Body of pancreas (tissue), 4 donors: ENCODE measurements at regions not wholly inside any gene's neighbourhood (a gene's known extent, or its start where the extent isn't known, plus 50 kb on each side); places are given as distances from the start of the nearest gene placed in this dataset.
"Not testable (repeated sequence)": the region's sequence is repeated elsewhere in the genome, so short reads cannot be mapped to it uniquely, and the experiment has no call there.

Experiments used
- CTCF ChIP-seq, 7 experiments: fragments of 450-650 bp in 4 of 7; fragments of 200-600 bp in 3 of 7; sonication (generic) in 3 of 7; IDR thresholded peaks; one replicate each; pipeline ENCODE4 v1.5.1; 2016 to 2019; ENCODE audit warnings: antibody characterized with exemption in 7 of 7
- POLR2A ChIP-seq, 3 donors: fragments of 450-650 bp; IDR thresholded peaks; one replicate each; pipeline ENCODE4 v1.6.1; 2016; ENCODE audit warnings: antibody characterized with exemption in 3 of 3, mild to moderate bottlenecking in 2 of 3

DNA sequence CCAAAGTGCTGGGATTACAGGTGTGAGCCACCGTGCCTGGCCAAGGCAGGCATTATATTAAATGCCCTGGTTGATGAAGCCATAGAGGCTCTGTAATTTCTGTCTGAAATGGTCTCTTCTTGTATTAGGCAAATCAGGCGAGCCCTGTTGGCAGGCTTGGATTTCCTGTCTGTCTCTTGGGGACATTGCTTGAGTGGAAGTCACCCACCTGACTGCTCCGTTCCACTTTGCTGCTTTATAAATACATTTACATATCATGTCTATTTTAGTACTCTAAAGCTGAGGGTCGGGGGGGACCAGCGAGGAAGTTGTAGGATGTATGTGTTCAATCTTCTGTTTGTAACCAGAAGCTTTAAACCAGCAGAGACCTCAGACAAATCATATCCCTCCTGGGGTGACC is 101.6 kb upstream of the CRYM start:
- not testable (repeated sequence) for TF ChIP-seq CTCF, POLR2A (IDR thresholded peaks at IDR 0.05)
